Loucy (cell line): ENCODE measurements at regions not wholly inside any gene's neighbourhood (a gene's known extent, or its start where the extent isn't known, plus 50 kb on each side); places are given as distances from the start of the nearest gene placed in this dataset.
A peak's percentile ranks its signal among the peaks of the same experiment; 100 is the strongest.

Experiments used
- H2AFZ ChIP-seq: fragments of 200-600 bp; sonication (generic); 2 replicates; pipeline ENCODE4 v1.6.0; 2016; ENCODE audit warnings: antibody characterized with exemption, mild to moderate bottlenecking, low read length, moderate library complexity
- H3F3A ChIP-seq: fragments of 200-600 bp; 2 replicates; pipeline ENCODE4 v1.6.0; 2016; ENCODE audit warnings: antibody characterized with exemption, low read depth, mild to moderate bottlenecking
- H3K27me3 ChIP-seq: fragments of 200-600 bp; sonication (generic); 2 replicates; pipeline ENCODE4 v1.6.1; 2014; ENCODE audit warnings: low read length, mild to moderate bottlenecking; ENCODE audit not compliant: insufficient read depth, poor library complexity, severe bottlenecking
- H3K36me3 ChIP-seq: fragments of 200-600 bp; sonication (generic); 2 replicates; pipeline ENCODE4 v1.6.1; 2016; ENCODE audit warnings: low read length; ENCODE audit not compliant: insufficient read depth
- H3K4me1 ChIP-seq: fragments of 200-600 bp; sonication (generic); 2 replicates; pipeline ENCODE4 v1.5.1; 2014; ENCODE audit warnings: low read length, mild to moderate bottlenecking; ENCODE audit not compliant: insufficient read depth, poor library complexity, severe bottlenecking
- H3K4me2 ChIP-seq: fragments of 200-600 bp; sonication (generic); 2 replicates; pipeline ENCODE4 v1.6.0; 2014; ENCODE audit warnings: antibody characterized with exemption, low read length, low read depth, mild to moderate bottlenecking; ENCODE audit not compliant: poor library complexity, severe bottlenecking
- H3K4me3 ChIP-seq: fragments of 200-600 bp; sonication (generic); 2 replicates; pipeline ENCODE4 v1.5.1; 2014; ENCODE audit warnings: low read length, mild to moderate bottlenecking, mixed read lengths; ENCODE audit not compliant: poor library complexity, severe bottlenecking
- H3K79me2 ChIP-seq: fragments of 200-600 bp; sonication (generic); 2 replicates; pipeline ENCODE4 v1.6.1; 2014; ENCODE audit warnings: low read length; ENCODE audit not compliant: insufficient read depth
- H3K9ac ChIP-seq: fragments of 200-600 bp; sonication (generic); 2 replicates; pipeline ENCODE4 v1.6.0; 2014; ENCODE audit warnings: mild to moderate bottlenecking, low read depth, low read length, moderate library complexity; ENCODE audit not compliant: poor library complexity, severe bottlenecking
- H3K9me2 ChIP-seq: fragments of 200-600 bp; sonication (generic); replicated peaks from 2 replicates; pipeline ENCODE4 v1.6.1; 2016; ENCODE audit warnings: low read depth, low read length, mixed read lengths
- H3K9me3 ChIP-seq: fragments of 200-600 bp; sonication (generic); 2 replicates; pipeline ENCODE4 v1.6.1; 2014; ENCODE audit warnings: mild to moderate bottlenecking, antibody characterized with exemption, low read length, low read depth; ENCODE audit not compliant: insufficient read depth
- H4K20me1 ChIP-seq: fragments of 200-600 bp; sonication (generic); 2 replicates; pipeline ENCODE4 v1.6.0; 2014; ENCODE audit warnings: antibody characterized with exemption, low read length, mild to moderate bottlenecking; ENCODE audit not compliant: insufficient read depth, poor library complexity, severe bottlenecking
- CTCF ChIP-seq: fragments of 200-600 bp; sonication (generic); conservative IDR thresholded peaks from 2 replicates; pipeline ENCODE4 v1.5.1; 2014; ENCODE audit warnings: mild to moderate bottlenecking, antibody characterized with exemption, low read length
- EZH2phosphoT487 ChIP-seq: fragments of 200-600 bp; IDR thresholded peaks from 2 replicates; pipeline ENCODE4 v1.6.1; 2018; ENCODE audit warnings: antibody characterized with exemption, mild to moderate bottlenecking, moderate library complexity, borderline replicate concordance

DNA sequence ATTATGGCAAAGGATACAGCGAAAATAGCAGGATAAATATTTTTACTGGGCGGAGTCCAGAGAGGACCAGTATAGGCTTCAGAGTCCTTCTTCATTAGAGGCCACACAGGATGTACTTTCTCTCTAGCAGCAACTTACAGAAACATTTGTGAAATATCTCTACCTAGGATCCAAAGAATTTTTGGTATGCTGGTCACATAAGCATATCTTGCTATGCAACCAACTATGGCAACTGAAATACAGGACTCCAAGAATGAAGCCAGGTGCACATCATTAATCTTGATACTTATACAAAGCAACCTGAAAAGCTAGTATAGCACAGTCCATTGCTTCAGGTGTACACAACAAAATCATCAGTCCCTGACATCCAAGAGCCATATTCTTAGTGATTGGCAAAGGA lies 59.1 kb upstream of the NABP1 start:
- Histone ChIP-seq H3K4me2 (no peak overlapping the region), H3K79me2 (no peaks in the 10 kb centered on the region), H3K4me3 (no peak overlapping the region), H3K9me3 (no peaks in the 10 kb centered on the region), H4K20me1 (no peaks in the 10 kb centered on the region), H3K4me1 (peaks cover 19% of the 10 kb centered on the region), H3K9me2 (no peaks in the 10 kb centered on the region), H3F3A (no peaks in the 10 kb centered on the region), H2AFZ (no peak overlapping the region), H3K27me3 (no peaks in the 10 kb centered on the region), H3K36me3 (no peaks in the 10 kb centered on the region), H3K9ac (no peak overlapping the region)
- TF ChIP-seq EZH2phosphoT487, result no peak
- no peak for TF ChIP-seq CTCF

- H3K79me2 ChIP-seq, result no peaks in the 10 kb centered on the region
- H2AFZ ChIP-seq, result no peak overlapping the region
- H3K9me2 ChIP-seq, result no peaks in the 10 kb centered on the region
- peaks cover 33% of the 10 kb centered on the region for H3K4me1 ChIP-seq
- no peak for TF ChIP-seq EZH2phosphoT487
- no peak for TF ChIP-seq CTCF
- H3K9me3 ChIP-seq, result no peaks in the 10 kb centered on the region
- H3K4me3 ChIP-seq, result no peak overlapping the region
- H3K9ac ChIP-seq, result no peak overlapping the region
- H3K27me3 ChIP-seq, result no peaks in the 10 kb centered on the region
- H4K20me1 ChIP-seq, result no peaks in the 10 kb centered on the region
- no peak overlapping the region for H3K4me2 ChIP-seq
- no peaks in the 10 kb centered on the region for H3K36me3 ChIP-seq
- H3F3A ChIP-seq, result no peaks in the 10 kb centered on the region
These were observed 57.8 kb upstream of the NABP1 start for GRCh38 chr2:191620144-191620543.

GRCh38 chr2:191622374-191623320 lies 55.3 kb upstream of the NABP1 start:
- Histone ChIP-seq H3K36me3 (no peaks in the 10 kb centered on the region), H3K79me2 (no peaks in the 10 kb centered on the region), H3K27me3 (no peaks in the 10 kb centered on the region), H3F3A (no peaks in the 10 kb centered on the region), H3K4me1 (peaks cover 48% of the 10 kb centered on the region), H2AFZ (0 out of 2 replicates have a peak overlapping the region, but pooled peaks have one; percentile 7), H3K9ac (no peak overlapping the region), H3K4me2 (no peak overlapping the region), H4K20me1 (no peaks in the 10 kb centered on the region), H3K4me3 (no peak overlapping the region), H3K9me3 (no peaks in the 10 kb centered on the region), H3K9me2 (no peaks in the 10 kb centered on the region)
- TF ChIP-seq CTCF (no peak), EZH2phosphoT487 (no peak)
